H1 (cell line): ENCODE measurements at regions not wholly inside any gene's neighbourhood (a gene's known extent, or its start where the extent isn't known, plus 50 kb on each side); places are given as distances from the start of the nearest gene placed in this dataset.

ENCODE experiments used
- CTCF ChIA-PET: fragments of 300-600 bp; sonication (Branson Sonifier 250); formaldehyde crosslinking; loops from one replicate; lab custom pipeline; 2021; ENCODE audit not compliant: partially characterized antibody; lab: Charles Lee
- POLR2A ChIA-PET: fragments of 300-600 bp; sonication (Branson Sonifier 250); formaldehyde crosslinking; loops from one replicate; lab custom pipeline; 2021; ENCODE audit warnings: inconsistent platforms; ENCODE audit not compliant: partially characterized antibody; lab: Charles Lee
- DNase-seq, 2 experiments: peaks; one replicate each; pipeline versions ENCODE4 v3.0.0 to v3.0.0-alpha.2; 2010 to 2022; ENCODE audit warnings: low spot score in 2 of 2, low read depth in 1 of 2, mixed read lengths in 1 of 2
- FAIRE-seq: peaks from 2 replicates; lab custom pipeline; 2011; peaks lifted over from hg19 to GRCh38; lab: Jason Lieb, UNC
- H2AFZ ChIP-seq: 2 replicates; pipeline ENCODE4 v1.8.1; 2012; ENCODE audit warnings: low read length, inconsistent platforms
- H2AK5ac ChIP-seq: 2 replicates; pipeline ENCODE4 v1.6.1; 2013; ENCODE audit warnings: low read depth, low read length
- H2BK120ac ChIP-seq: replicated peaks from 2 replicates; pipeline ENCODE3; 2013; ENCODE audit warnings: low read depth, low read length, inconsistent platforms
- H2BK12ac ChIP-seq: 2 replicates; pipeline ENCODE4 v1.6.1; 2013; ENCODE audit warnings: low read depth, low read length
- H2BK15ac ChIP-seq: 2 replicates; pipeline ENCODE4 v1.6.1; 2013; ENCODE audit warnings: low read length
- H2BK20ac ChIP-seq: 2 replicates; pipeline ENCODE4 v1.6.1; 2013; ENCODE audit warnings: low read length
- H2BK5ac ChIP-seq: 2 replicates; pipeline ENCODE4 v1.6.1; 2013; ENCODE audit warnings: low read depth, low read length
- H3K14ac ChIP-seq: 2 replicates; pipeline ENCODE4 v1.6.1; 2013; ENCODE audit warnings: inconsistent platforms; ENCODE audit not compliant: insufficient read length
- H3K18ac ChIP-seq: 2 replicates; pipeline ENCODE4 v1.6.1; 2013; ENCODE audit warnings: low read length; ENCODE audit errors: extremely low read depth
- H3K23ac ChIP-seq: 2 replicates; pipeline ENCODE4 v1.6.1; 2013; ENCODE audit warnings: inconsistent platforms; ENCODE audit not compliant: insufficient read length
- H3K23me2 ChIP-seq: 2 replicates; pipeline ENCODE4 v1.6.1; 2013; ENCODE audit warnings: low read depth, low read length
- H3K27ac ChIP-seq: 2 replicates; pipeline ENCODE4 v1.6.1; 2011; ENCODE audit warnings: low read depth, low read length, inconsistent platforms
- H3K27me3 ChIP-seq, 4 experiments: replicated peaks in 1 of 4; 1 replicate in 1 of 4; 2 replicates in 3 of 4; pipeline versions ENCODE4 v1.6.1 to v1.8.1; 2011 to 2013; ENCODE audit warnings: low read length in 3 of 4, mild to moderate bottlenecking in 3 of 4, inconsistent platforms in 2 of 4, mixed read lengths in 2 of 4, moderate library complexity in 1 of 4; ENCODE audit not compliant: control insufficient read depth in 3 of 4, insufficient read depth in 3 of 4; ENCODE audit errors: extremely low read depth in 1 of 4
- H3K36me3 ChIP-seq, 4 experiments: 2 replicates each; pipeline versions ENCODE4 v1.6.1 to v1.8.1; 2011 to 2013; ENCODE audit warnings: mild to moderate bottlenecking in 4 of 4, low read length in 3 of 4, moderate library complexity in 2 of 4, control low read depth in 1 of 4, inconsistent platforms in 1 of 4; ENCODE audit not compliant: insufficient read depth in 4 of 4, control insufficient read depth in 2 of 4
- H3K4ac ChIP-seq: replicated peaks from 2 replicates; pipeline ENCODE3; 2013; ENCODE audit warnings: low read length, low read depth, mixed read lengths, inconsistent platforms; ENCODE audit not compliant: insufficient read length
- H3K4me1 ChIP-seq, 4 experiments: replicated peaks in 1 of 4; 1 replicate in 1 of 4; 2 replicates in 3 of 4; pipeline versions ENCODE4 v1.6.1 to v1.8.1; 2011 to 2013; ENCODE audit warnings: low read length in 3 of 4, inconsistent platforms in 2 of 4, mixed read lengths in 1 of 4; ENCODE audit not compliant: insufficient read depth in 4 of 4, control insufficient read depth in 3 of 4
- H3K4me2 ChIP-seq, 2 experiments: 2 replicates each; pipeline versions ENCODE4 v1.6.1 to v1.8.1; 2011 to 2013; ENCODE audit warnings: low read depth in 2 of 2, low read length in 2 of 2, control low read depth in 1 of 2, inconsistent platforms in 1 of 2, mild to moderate bottlenecking in 1 of 2; ENCODE audit not compliant: insufficient read depth in 1 of 2
- H3K4me3 ChIP-seq, 4 experiments: fragments of 200-600, 300-600 bp in 1 of 4; sonication (generic), shearing (Covaris generic), sonication (Bioruptor Twin) in 1 of 4; 2 replicates each; pipeline versions ENCODE4 v1.5.1 to v1.8.1; 2011 to 2016; ENCODE audit warnings: low read length in 4 of 4, low read depth in 3 of 4, control low read depth in 2 of 4, inconsistent platforms in 2 of 4, mild to moderate bottlenecking in 2 of 4, mixed read lengths in 1 of 4, moderate library complexity in 1 of 4; ENCODE audit not compliant: insufficient read depth in 2 of 4; ENCODE audit errors: extremely low read depth in 1 of 4
- H3K56ac ChIP-seq: replicated peaks from 2 replicates; pipeline ENCODE3; 2013; ENCODE audit warnings: low read depth, mild to moderate bottlenecking, mixed read lengths, low read length, inconsistent platforms; ENCODE audit not compliant: insufficient read length
- H3K79me1 ChIP-seq: 2 replicates; pipeline ENCODE4 v1.6.1; 2013; ENCODE audit warnings: low read depth, low read length, control low read depth
- H3K79me2 ChIP-seq, 2 experiments: 2 replicates each; pipeline versions ENCODE4 v1.6.1 to v1.8.1; 2012 to 2013; ENCODE audit warnings: low read length in 2 of 2, mild to moderate bottlenecking in 2 of 2, inconsistent platforms in 1 of 2; ENCODE audit not compliant: insufficient read depth in 2 of 2, control insufficient read depth in 1 of 2
- H3K9ac ChIP-seq, 4 experiments: replicated peaks in 1 of 4; 1 replicate in 1 of 4; 2 replicates in 3 of 4; pipeline versions ENCODE4 v1.6.1 to v1.8.1; 2011 to 2013; ENCODE audit warnings: low read depth in 3 of 4, low read length in 3 of 4, control low read depth in 2 of 4, mild to moderate bottlenecking in 2 of 4, moderate library complexity in 2 of 4, inconsistent platforms in 1 of 4; ENCODE audit errors: extremely low read depth in 1 of 4
- H3K9me3 ChIP-seq, 2 experiments: 2 replicates each; pipeline versions ENCODE4 v1.6.1 to v1.8.1; 2012 to 2013; ENCODE audit warnings: mild to moderate bottlenecking in 2 of 2, moderate library complexity in 2 of 2, control low read depth in 1 of 2, inconsistent platforms in 1 of 2, low read depth in 1 of 2, low read length in 1 of 2, mixed read lengths in 1 of 2; ENCODE audit not compliant: insufficient read depth in 2 of 2
- H4K20me1 ChIP-seq, 2 experiments: replicated peaks in 1 of 2; 2 replicates each; pipeline versions ENCODE3 to v1.8.1; 2011 to 2013; ENCODE audit warnings: inconsistent platforms in 2 of 2, low read length in 2 of 2, mild to moderate bottlenecking in 1 of 2; ENCODE audit not compliant: insufficient read depth in 2 of 2, control insufficient read depth in 1 of 2
- H4K5ac ChIP-seq: 2 replicates; pipeline ENCODE4 v1.6.1; 2013; ENCODE audit warnings: low read length, low read depth, mixed read lengths, inconsistent platforms; ENCODE audit not compliant: insufficient read length
- H4K8ac ChIP-seq: 2 replicates; pipeline ENCODE4 v1.8.0; 2013; ENCODE audit warnings: mild to moderate bottlenecking, moderate library complexity, low read length, inconsistent platforms; ENCODE audit not compliant: insufficient read depth; ENCODE audit errors: extremely low read depth
- H4K91ac ChIP-seq: replicated peaks from 2 replicates; pipeline ENCODE3; 2013; ENCODE audit warnings: low read length, mixed read lengths, inconsistent platforms; ENCODE audit not compliant: insufficient read length
- SP4 ChIP-seq: IDR thresholded peaks from 2 replicates; pipeline ENCODE4 v1.6.1; 2012; ENCODE audit warnings: low read length, inconsistent platforms
- SRF ChIP-seq: IDR thresholded peaks from 2 replicates; pipeline ENCODE4 v1.6.1; 2011; ENCODE audit warnings: mild to moderate bottlenecking, low read depth, low read length, moderate library complexity
- WGBS, 2 experiments: shearing (Covaris generic) in 1 of 2; methylation state at CpG; one replicate each; pipeline versions ENCODE4 v1.1.6 to v1.1.7; 2013 to 2015; ENCODE audit warnings: low lambda C conversion rate in 2 of 2, mixed read lengths in 2 of 2, inconsistent platforms in 1 of 2, low coverage in 1 of 2, missing lambda C conversion rate in 1 of 2; ENCODE audit not compliant: insufficient replicate concordance in 2 of 2, insufficient coverage in 1 of 2, insufficient read length in 1 of 2; ENCODE audit errors: extremely low coverage in 1 of 2, missing lambda C conversion rate in 1 of 2; 5-methylcytosine and 5-hydroxymethylcytosine counted together

DNA sequence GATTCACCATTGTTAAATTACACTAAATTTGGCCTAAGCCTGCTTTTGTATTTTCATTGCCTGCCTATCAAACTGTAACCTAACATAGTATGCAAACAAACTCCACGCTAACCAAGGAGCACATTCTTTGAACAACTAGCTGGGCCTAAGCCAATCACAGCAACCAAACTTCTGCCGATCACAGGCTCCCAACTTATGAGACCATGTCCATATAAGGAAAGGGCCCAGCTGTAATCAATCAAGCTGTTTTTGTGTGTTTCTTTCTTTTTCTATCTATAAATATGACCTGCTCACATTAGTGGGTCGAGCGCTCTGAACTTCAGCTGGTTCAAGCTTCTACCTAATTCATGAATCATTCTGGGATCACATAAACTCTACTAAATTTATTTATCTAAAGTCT lies 473.6 kb downstream of the SI start:
- no peak overlapping the region for H3K9ac ChIP-seq
- H3K4ac ChIP-seq: no peak overlapping the region
- H3K4me2 ChIP-seq: no peak overlapping the region
- no peaks in the 10 kb centered on the region for H3K79me1 ChIP-seq
- H3K9me3 ChIP-seq: no peaks in the 10 kb centered on the region
- no peak overlapping the region for H3K18ac ChIP-seq
- H2BK5ac ChIP-seq: no peak overlapping the region
- H2AK5ac ChIP-seq: no peak overlapping the region
- H2BK15ac ChIP-seq: no peak overlapping the region
- H4K5ac ChIP-seq: no peak overlapping the region
- no peak overlapping the region for H4K91ac ChIP-seq
- no peak overlapping the region for H2BK20ac ChIP-seq
- H3K79me2 ChIP-seq: no peaks in the 10 kb centered on the region
- no peak for DNase-seq
- no peak overlapping the region for H3K14ac ChIP-seq
- H2BK120ac ChIP-seq: no peak overlapping the region
- TF ChIP-seq SRF (0 out of 2 replicates have a peak, but pooled peaks have one; percentile 56), SP4 (no peak)
- ChIA-PET POLR2A (no interaction called here), CTCF (interaction anchor here (0.6 kb wide), 1 partner anchor 350 kb away, joined by 3 read pairs; no protein-coding TSS in a partner anchor)
- no peak overlapping the region for H3K4me3 ChIP-seq
- H3K27me3 ChIP-seq: no peaks in the 10 kb centered on the region
- H2BK12ac ChIP-seq: no peak overlapping the region
- no peak overlapping the region for H3K56ac ChIP-seq
- no peak overlapping the region for H3K23ac ChIP-seq
- H3K36me3 ChIP-seq: no peaks in the 10 kb centered on the region
- H3K27ac ChIP-seq: no peak overlapping the region
- no peak for FAIRE-seq
- WGBS, 2 experiments: 96% methylated on average over 4 of the region's 4 CpGs; no CpG with 5 or more reads in 1 of the 2 experiments
- H3K4me1 ChIP-seq: no peaks in the 10 kb centered on the region
- H4K20me1 ChIP-seq: no peaks in the 10 kb centered on the region
- no peak overlapping the region for H4K8ac ChIP-seq
- no peaks in the 10 kb centered on the region; the same call in 1 of the 2 replicates for H3K23me2 ChIP-seq
- peak overlapping the region; percentile 41; the same call in 1 of the 2 replicates for H2AFZ ChIP-seq
